K562 (cell line): ENCODE measurements at regions not wholly inside any gene's neighbourhood (a gene's known extent, or its start where the extent isn't known, plus 50 kb on each side); places are given as distances from the start of the nearest gene placed in this dataset.

Experiments
- ATAC-seq: fragments of 200-7000 bp; cut with Tn5 transposase; 3 replicates; pipeline ENCODE4 v1.9.1; 2020; ENCODE audit warnings: moderate library complexity
- BruUV-seq: library from RNA; stranded (reverse); fragments of 400-500 nt; replicated peaks from 2 replicates; lab custom pipeline; 2021; lab: Mats Ljungman, UMichigan
- CTCF ChIA-PET: fragments of 300-600 bp; formaldehyde crosslinking; extraction: SDS; loops from one replicate; lab custom pipeline; 2021; ENCODE audit warnings: low intra/inter-chr PET ratio; lab: Yijun Ruan, JAX
- POLR2A ChIA-PET: fragments of 300-600, 350-650 bp; sonication (Branson Sonifier 250); formaldehyde crosslinking; extraction: SDS; loops from one replicate; lab custom pipeline; 2021; ENCODE audit warnings: antibody characterized with exemption, inconsistent platforms; lab: Yijun Ruan, JAX
- DNase-seq, 4 experiments: peaks; one replicate each; pipeline versions ENCODE4 v3.0.0 to v3.0.0-alpha.2; 2011 to 2018; ENCODE audit warnings: low spot score in 3 of 4, mixed read lengths in 3 of 4; ENCODE audit errors: extremely low read depth in 1 of 4
- FAIRE-seq: peaks from 2 replicates; lab custom pipeline; 2011; peaks lifted over from hg19 to GRCh38; lab: Jason Lieb, UNC
- H2AFZ ChIP-seq: 2 replicates; pipeline ENCODE4 v1.6.0; 2011; ENCODE audit warnings: low read depth, low read length, control low read depth, inconsistent platforms
- H3K27ac ChIP-seq: fragments of 200-600 bp; 3 replicates; pipeline ENCODE4 v1.8.0; 2011; ENCODE audit warnings: low read depth, mild to moderate bottlenecking, control low read depth, inconsistent platforms, low read length, moderate library complexity, mixed read lengths; ENCODE audit errors: extremely low read depth
- H3K27me3 ChIP-seq, 2 experiments: fragments of 300-600 bp in 1 of 2; 2 replicates in 1 of 2; 3 replicates in 1 of 2; pipeline versions ENCODE4 v1.6.0 to v1.8.0; 2011; ENCODE audit warnings: inconsistent platforms in 2 of 2, low read length in 2 of 2, mild to moderate bottlenecking in 1 of 2, mixed read lengths in 1 of 2, moderate library complexity in 1 of 2; ENCODE audit not compliant: control insufficient read depth in 2 of 2, insufficient read depth in 2 of 2
- H3K36me3 ChIP-seq: fragments of 300-600 bp; 3 replicates; pipeline ENCODE4 v1.8.0; 2011; ENCODE audit warnings: mild to moderate bottlenecking, low read length, inconsistent platforms; ENCODE audit not compliant: control insufficient read depth, insufficient read depth
- H3K4me1 ChIP-seq, 2 experiments: fragments of 200-600 bp in 1 of 2; replicated peaks in 1 of 2; 2 replicates in 1 of 2; 3 replicates in 1 of 2; pipeline versions ENCODE4 v1.5.1 to v1.8.0; 2011; ENCODE audit warnings: inconsistent platforms in 2 of 2, low read length in 2 of 2, mild to moderate bottlenecking in 1 of 2, mixed read lengths in 1 of 2, moderate library complexity in 1 of 2; ENCODE audit not compliant: control insufficient read depth in 2 of 2, insufficient read depth in 2 of 2
- H3K4me2 ChIP-seq: 2 replicates; pipeline ENCODE4 v1.6.1; 2011; ENCODE audit warnings: low read length, control low read depth, inconsistent platforms, mixed read lengths; ENCODE audit not compliant: insufficient read depth
- H3K4me3 ChIP-seq: fragments of 200-600 bp; sonication (generic), shearing (Covaris generic); 2 replicates; pipeline ENCODE4 v1.5.1; 2016; ENCODE audit warnings: control low read depth, inconsistent platforms
- H3K79me2 ChIP-seq: fragments of 200-600 bp; 3 replicates; pipeline ENCODE4 v1.8.0; 2011; ENCODE audit warnings: low read length, inconsistent platforms; ENCODE audit not compliant: control insufficient read depth, insufficient read depth
- H3K9ac ChIP-seq, 2 experiments: 2 replicates each; pipeline versions ENCODE4 v1.6.0 to v1.6.1; 2011; ENCODE audit warnings: low read depth in 2 of 2, low read length in 2 of 2, control low read depth in 1 of 2, inconsistent platforms in 1 of 2, mild to moderate bottlenecking in 1 of 2, mixed read lengths in 1 of 2; ENCODE audit not compliant: insufficient read depth in 1 of 2
- H3K9me1 ChIP-seq: one replicate; pipeline ENCODE4 v1.6.0; 2011; ENCODE audit warnings: inconsistent platforms, mild to moderate bottlenecking, low read length, moderate library complexity; ENCODE audit not compliant: control insufficient read depth, insufficient read depth
- H3K9me3 ChIP-seq: replicated peaks from 2 replicates; pipeline ENCODE4 v1.5.1; 2011; ENCODE audit warnings: low read depth, low read length, inconsistent platforms; ENCODE audit not compliant: control insufficient read depth, insufficient read depth
- H4K20me1 ChIP-seq: replicated peaks from 2 replicates; pipeline ENCODE4 v1.6.1; 2011; ENCODE audit warnings: low read length, inconsistent platforms, mixed read lengths; ENCODE audit not compliant: control insufficient read depth, insufficient read depth
- ATF7 ChIP-seq: fragments of 450-650 bp; IDR thresholded peaks from 2 replicates; pipeline ENCODE4 v1.7.1; 2014; ENCODE audit warnings: mild to moderate bottlenecking, moderate library complexity
- BRD4 ChIP-seq: fragments of 200-600 bp; sonication (generic); IDR thresholded peaks from 2 replicates; pipeline ENCODE4 v1.6.1; 2017; ENCODE audit warnings: inconsistent platforms
- CREB1 ChIP-seq, 2 experiments: sonication (generic) in 1 of 2; formaldehyde crosslinking in 1 of 2; IDR thresholded peaks; 2 replicates each; pipeline versions ENCODE4 v1.6.1 to v1.8.0; 2012 to 2022; ENCODE audit warnings: inconsistent platforms in 1 of 2, mild to moderate bottlenecking in 1 of 2, missing genetic modification reagents in 1 of 2, moderate library complexity in 1 of 2
- EP400 ChIP-seq: fragments of 450-650 bp; IDR thresholded peaks from 2 replicates; pipeline ENCODE4 v1.6.1; 2017; ENCODE audit warnings: antibody characterized with exemption, mild to moderate bottlenecking, moderate library complexity
- FOXK1 ChIP-seq: sonication (generic); formaldehyde crosslinking; IDR thresholded peaks from 2 replicates; pipeline ENCODE4 v1.8.0; 2022; ENCODE audit warnings: missing genetic modification reagents, mild to moderate bottlenecking, borderline replicate concordance
- GABPA ChIP-seq: fragments of 200-800 bp; sonication (Bioruptor generic); conservative IDR thresholded peaks from 2 replicates; pipeline ENCODE4 v1.6.1; 2016; ENCODE audit warnings: low read depth, missing genetic modification characterization, missing compliant biosample characterization
- L3MBTL2 ChIP-seq: fragments of 450-650 bp; IDR thresholded peaks from 2 replicates; pipeline ENCODE4 v1.6.1; 2016; ENCODE audit warnings: mild to moderate bottlenecking, moderate library complexity
- MEF2D ChIP-seq: conservative IDR thresholded peaks from 2 replicates; pipeline ENCODE4 v1.6.1; 2016; ENCODE audit warnings: low read depth, missing genetic modification characterization, missing compliant biosample characterization
- MEIS2 ChIP-seq: fragments of 450-650 bp; IDR thresholded peaks from 2 replicates; pipeline ENCODE4 v1.6.1; 2014; ENCODE audit warnings: mild to moderate bottlenecking; ENCODE audit not compliant: partially characterized antibody
- MLLT1 ChIP-seq, 2 experiments: fragments of 450-650 bp; IDR thresholded peaks; 2 replicates each; pipeline ENCODE4 v1.6.1; 2016
- MNT ChIP-seq, 2 experiments: fragments of 450-650 bp; conservative IDR thresholded peaks; 2 replicates each; pipeline ENCODE4 v1.6.1; 2017; ENCODE audit warnings: mild to moderate bottlenecking in 2 of 2, moderate library complexity in 2 of 2
- MTA3 ChIP-seq: fragments of 450-650 bp; formaldehyde crosslinking; IDR thresholded peaks from 2 replicates; pipeline ENCODE4 v1.6.1; 2017; ENCODE audit warnings: mild to moderate bottlenecking, borderline replicate concordance
- MYNN ChIP-seq, 2 experiments: sonication (generic); formaldehyde crosslinking in 1 of 2; IDR thresholded peaks; 2 replicates each; pipeline versions ENCODE4 v1.5.0 to v1.6.1; 2016 to 2020; ENCODE audit warnings: antibody characterized with exemption in 1 of 2, missing genetic modification reagents in 1 of 2
- PCBP2 ChIP-seq: fragments of 200-400 bp; formaldehyde crosslinking; IDR thresholded peaks from 2 replicates; pipeline ENCODE4 v1.6.1; 2018; ENCODE audit warnings: low read length, low read depth, mild to moderate bottlenecking, moderate library complexity; ENCODE audit not compliant: poor library complexity, severe bottlenecking
- POLR2G ChIP-seq: fragments of 200-400 bp; formaldehyde crosslinking; IDR thresholded peaks from 2 replicates; pipeline ENCODE4 v1.6.1; 2017; ENCODE audit warnings: low read depth, mild to moderate bottlenecking, antibody characterized with exemption, low read length, moderate library complexity
- RBM39 ChIP-seq: fragments of 200-400 bp; formaldehyde crosslinking; optimal IDR thresholded peaks from 2 replicates; pipeline ENCODE3; 2018; ENCODE audit warnings: low read depth, low read length
- TAF9B ChIP-seq: fragments of 450-650 bp; IDR thresholded peaks from 2 replicates; pipeline ENCODE4 v1.6.1; 2018; ENCODE audit warnings: mild to moderate bottlenecking; ENCODE audit not compliant: partially characterized antibody
- ZEB2 ChIP-seq: fragments of 450-650 bp; IDR thresholded peaks from 2 replicates; pipeline ENCODE4 v1.6.1; 2016
- ZNF197 ChIP-seq: fragments of 200-800 bp; sonication (Bioruptor generic); IDR thresholded peaks from 2 replicates; pipeline ENCODE4 v1.6.1; 2016; ENCODE audit warnings: low read depth, missing genetic modification characterization, missing compliant biosample characterization
- WGBS: fragments of 100-300 bp; shearing (Covaris generic); methylation state at CpG from one replicate; pipeline ENCODE4 v1.1.6; 2016; ENCODE audit warnings: low coverage, mixed read lengths; ENCODE audit not compliant: insufficient coverage; ENCODE audit errors: missing lambda C conversion rate; 5-methylcytosine and 5-hydroxymethylcytosine counted together
- in situ Hi-C: fragments of 300-500 bp; cut with MboI; formaldehyde crosslinking; loops from 4 replicates; pipeline ENCODE4 v1.15.0; 2018; ENCODE audit warnings: inconsistent platforms, mixed read lengths
- intact Hi-C: fragments of 100-400 bp; cut with micrococcal nuclease; formaldehyde crosslinking; loops from 2 replicates; pipeline ENCODE4 v1.14.2; 2022

- DNase-seq (peak; percentile 25 to 71 (median 37)), FAIRE-seq (peak; percentile 63), ATAC-seq (peak; percentile 88)
- H3K36me3 ChIP-seq, result no peaks in the 10 kb centered on the region
- no peak overlapping the region for H3K27ac ChIP-seq
- CTCF ChIA-PET, result no interaction called here
- no peaks in the 10 kb centered on the region for H3K27me3 ChIP-seq
- peak overlapping the region in 1 of 2 experiments; percentile 89; a peak in 3 of 4 replicates for H3K9ac ChIP-seq
- POLR2A ChIA-PET, result interaction anchor here (0.6 to 1.3 kb wide), 3 partner anchors 24 to 215 kb away, joined by 3 to 6 read pairs (median 3); no protein-coding TSS in a partner anchor
- intact Hi-C loops (loop anchor here (5.0 kb wide), 2 partner anchors 100 to 255 kb away; no protein-coding TSS in a partner anchor), in situ Hi-C loops (loop anchor here (10.0 kb wide), 2 partner anchors 258 to 262 kb away; no protein-coding TSS in a partner anchor)
- H3K4me1 ChIP-seq, result peaks cover 6 to 17% of the 10 kb centered on the region in 2 experiments; a peak in 4 of 5 replicates
- H3K79me2 ChIP-seq, result no peaks in the 10 kb centered on the region
- H3K4me3 ChIP-seq, result peak overlapping the region; percentile 42
- peak overlapping the region; percentile 85 for H2AFZ ChIP-seq
- no peaks in the 10 kb centered on the region for H3K9me1 ChIP-seq
- no peaks in the 10 kb centered on the region for H3K9me3 ChIP-seq
- H3K4me2 ChIP-seq, result peak overlapping the region; percentile 87
- WGBS, result under 1% methylated on average over 36 of the region's 36 CpGs
- H4K20me1 ChIP-seq, result no peaks in the 10 kb centered on the region
- BruUV-seq, result no TSS peak
- TF ChIP-seq MEF2D (tag), result no peak
- no peak for TF ChIP-seq FOXK1 (CRISPR knock-in tag)
- peak; percentile 89 for TF ChIP-seq L3MBTL2
- TF ChIP-seq PCBP2, result no peak
- peak; percentile 61; the same call in 1 of the 2 replicates for TF ChIP-seq ATF7
- TF ChIP-seq ZEB2, result peak; percentile 80
- 0 out of 2 replicates have a peak, but pooled peaks have one; percentile 46 for TF ChIP-seq EP400
- TF ChIP-seq BRD4, result 0 out of 2 replicates have a peak, but pooled peaks have one; percentile 34
- TF ChIP-seq RBM39, result no peak
- TF ChIP-seq POLR2G, result peak; percentile 63
- TF ChIP-seq CREB1 (IDR thresholded peaks at IDR 0.05), result peak; percentile 55
- TF ChIP-seq CREB1 (CRISPR knock-in tag; IDR thresholded peaks at IDR 0.05), result no peak
- no peak for TF ChIP-seq ZNF197 (CRISPR knock-in tag)
- peak; percentile 34; the same call in 1 of the 2 replicates for TF ChIP-seq MTA3
- peak; percentile 82 for TF ChIP-seq MEIS2
- peak; percentile 69 for TF ChIP-seq GABPA
- peak; percentile 61 for TF ChIP-seq TAF9B
- no peak for TF ChIP-seq MLLT1 (IDR thresholded peaks at IDR 0.05)
- TF ChIP-seq MNT (conservative IDR thresholded peaks at IDR 0.05), result peak; percentile 78 to 89; a peak in 3 of 4 replicates
- peak; percentile 58; the same call in 1 of the 2 replicates for TF ChIP-seq MYNN (IDR thresholded peaks at IDR 0.05)
- TF ChIP-seq MYNN (CRISPR knock-in tag; IDR thresholded peaks at IDR 0.05), result no peak
These were observed 57.2 kb upstream of the ARHGAP18 start for GRCh38 chr6:129766959-129767728.
